HG02938 (cell line): ENCODE measurements at regions not wholly inside any gene's neighbourhood (a gene's known extent, or its start where the extent isn't known, plus 50 kb on each side); places are given as distances from the start of the nearest gene placed in this dataset.
"Not testable (repeated sequence)": the region's sequence is repeated elsewhere in the genome, so short reads cannot be mapped to it uniquely, and the experiment has no call there.

Experiments
- ATAC-seq: cut with Tn5 transposase; IDR thresholded peaks from one replicate; pipeline ENCODE4 v1.9.1; 2021; ENCODE audit warnings: mild to moderate bottlenecking, moderate library complexity; ENCODE audit not compliant: unreplicated experiment

DNA sequence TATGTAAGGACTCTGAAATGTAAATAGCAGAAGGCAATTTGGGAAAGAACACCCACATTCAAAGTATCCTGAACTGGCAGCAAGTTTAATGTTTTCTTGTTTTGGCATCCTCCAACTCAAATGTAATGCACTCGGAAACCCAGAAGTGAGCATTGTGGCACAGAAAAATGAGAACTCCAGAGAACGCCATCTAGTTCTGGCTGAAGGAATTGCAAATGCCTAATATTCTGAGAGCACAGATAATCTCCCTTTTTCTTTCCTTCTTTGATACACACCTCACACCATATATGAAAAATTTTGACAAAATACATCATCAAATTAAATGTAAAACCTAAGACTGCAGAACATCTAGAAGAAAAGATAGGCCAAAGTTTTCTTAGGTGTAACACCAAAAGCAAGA lies 52.1 kb downstream of the PWWP3B start:
- no peak for ATAC-seq

- ATAC-seq = no peak
Observed at GRCh38 chrX:106243376-106243775, 75.3 kb downstream of the PWWP3B start.

DNA sequence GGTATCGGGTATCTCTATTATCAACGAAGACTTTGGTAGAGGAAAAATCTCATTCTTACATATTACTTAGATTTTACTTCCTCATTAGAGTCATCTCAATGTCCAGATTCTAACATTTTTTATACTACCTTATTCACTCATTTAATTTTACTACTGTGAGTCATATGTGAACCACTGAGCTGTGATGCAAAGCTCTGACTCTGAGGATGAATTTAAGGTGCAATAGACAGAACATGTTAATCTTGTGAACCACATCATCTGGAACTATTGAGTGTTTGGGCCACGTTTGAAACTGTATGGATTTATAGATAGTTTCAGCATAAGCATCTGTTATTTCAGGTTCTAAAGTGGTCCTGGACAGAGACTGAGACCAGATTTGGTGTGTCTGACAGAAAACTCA lies 78.4 kb downstream of the PWWP3B start:
- ATAC-seq = no peak

GRCh38 chrX:106247162-106247561 lies 79.1 kb downstream of the PWWP3B start:
- ATAC-seq = no peak

DNA sequence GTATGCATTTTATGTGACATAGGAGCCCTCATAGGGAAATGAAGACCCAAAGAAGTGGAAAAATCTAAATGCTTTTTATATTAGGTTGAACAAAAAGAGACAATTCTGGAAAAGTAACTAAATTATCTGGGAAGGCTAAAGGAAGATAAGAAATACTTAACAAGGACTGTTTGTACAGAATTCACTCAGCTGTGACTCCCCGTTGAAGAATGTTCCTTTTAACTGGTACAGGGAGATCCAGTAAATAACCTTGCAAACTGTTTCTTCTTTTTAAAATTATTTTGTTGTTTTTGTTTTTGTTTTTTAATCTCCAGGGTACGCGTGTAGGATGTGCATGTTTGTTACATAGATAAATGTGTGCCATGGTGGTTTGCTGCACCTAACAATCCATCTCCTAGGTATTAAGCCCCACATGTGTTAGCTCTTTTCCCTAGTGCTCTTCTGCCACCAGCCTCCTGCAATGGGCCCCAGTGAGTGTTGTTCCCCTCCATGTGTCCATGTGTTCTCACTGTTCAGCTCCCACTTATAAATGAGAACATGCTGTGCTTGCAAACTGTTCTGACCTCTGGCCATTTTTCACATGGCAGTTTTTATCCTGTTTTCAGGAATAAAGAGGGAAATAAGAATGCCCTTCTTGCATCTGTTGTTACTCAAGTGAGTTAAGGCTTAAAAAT lies 81.7 kb downstream of the PWWP3B start:
- no peak for ATAC-seq

DNA sequence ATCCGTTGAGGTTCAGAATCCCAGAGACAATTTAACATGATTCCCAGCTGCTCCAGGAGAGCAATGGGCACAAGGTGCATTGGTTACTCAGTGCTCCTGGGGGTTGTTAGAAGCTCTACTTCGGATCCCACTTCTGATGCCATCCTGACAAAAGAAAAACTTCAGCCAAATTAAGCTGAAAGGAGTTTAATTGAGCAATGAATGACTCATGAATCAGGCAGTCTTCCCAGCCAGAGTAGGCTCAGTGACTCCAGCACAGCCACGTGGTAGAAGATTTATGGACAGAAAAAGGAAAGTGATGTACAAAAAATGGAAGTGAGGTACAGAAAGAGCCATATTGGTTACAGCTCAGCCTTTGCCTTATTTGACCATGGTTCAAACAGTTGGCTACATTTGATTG lies 95.7 kb downstream of the PWWP3B start:
- no peak for ATAC-seq

GRCh38 chrX:106273947-106274587 lies 106.0 kb downstream of the PWWP3B start:
- not testable (repeated sequence) for ATAC-seq

DNA sequence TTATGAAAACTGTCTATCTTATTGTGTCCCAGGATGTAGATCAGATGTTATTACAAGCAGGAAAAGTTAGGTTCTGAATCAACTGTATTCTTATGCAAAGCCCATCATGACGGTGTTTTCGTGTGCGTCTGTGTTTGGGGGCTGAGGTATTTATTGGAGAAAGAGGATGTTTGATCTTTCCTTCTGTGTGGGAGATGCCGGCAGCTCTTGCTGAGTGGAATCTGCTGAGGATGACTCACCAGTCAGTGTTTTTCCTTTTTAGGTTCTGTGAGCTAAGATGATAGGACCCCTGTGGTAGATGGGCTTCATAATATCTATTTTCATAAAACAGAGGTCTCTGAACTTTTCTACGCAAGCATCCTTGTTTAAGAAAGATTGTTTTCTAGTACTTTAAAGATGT lies 107.1 kb downstream of the PWWP3B start:
- not testable (repeated sequence) for ATAC-seq

GRCh38 chrX:106278951-106279350 lies 110.8 kb downstream of the PWWP3B start:
- no peak for ATAC-seq

DNA sequence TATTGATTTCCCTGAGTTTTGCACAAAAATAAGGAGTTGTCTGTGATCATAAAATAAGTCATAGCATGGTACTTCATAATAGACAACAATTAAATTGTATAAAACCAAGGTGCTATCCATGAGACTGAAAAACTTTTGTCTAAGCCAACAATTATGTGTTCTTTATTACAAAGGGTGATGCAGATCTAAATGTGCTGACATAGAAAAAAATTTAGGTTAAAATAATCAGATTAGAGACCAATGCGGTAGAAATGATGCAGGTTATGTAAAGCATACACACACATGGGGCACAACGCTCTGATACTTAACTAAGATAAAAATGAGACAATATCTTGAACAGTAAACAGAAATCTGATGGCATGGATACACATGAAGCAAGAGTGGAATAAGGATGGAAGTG lies 113.3 kb downstream of the PWWP3B start:
- ATAC-seq = no peak

GRCh38 chrX:106283841-106284240 lies 115.7 kb downstream of the PWWP3B start:
- ATAC-seq = no peak

- no peak for ATAC-seq
Observed at GRCh38 chrX:106284431-106285025, 116.4 kb downstream of the PWWP3B start.

DNA sequence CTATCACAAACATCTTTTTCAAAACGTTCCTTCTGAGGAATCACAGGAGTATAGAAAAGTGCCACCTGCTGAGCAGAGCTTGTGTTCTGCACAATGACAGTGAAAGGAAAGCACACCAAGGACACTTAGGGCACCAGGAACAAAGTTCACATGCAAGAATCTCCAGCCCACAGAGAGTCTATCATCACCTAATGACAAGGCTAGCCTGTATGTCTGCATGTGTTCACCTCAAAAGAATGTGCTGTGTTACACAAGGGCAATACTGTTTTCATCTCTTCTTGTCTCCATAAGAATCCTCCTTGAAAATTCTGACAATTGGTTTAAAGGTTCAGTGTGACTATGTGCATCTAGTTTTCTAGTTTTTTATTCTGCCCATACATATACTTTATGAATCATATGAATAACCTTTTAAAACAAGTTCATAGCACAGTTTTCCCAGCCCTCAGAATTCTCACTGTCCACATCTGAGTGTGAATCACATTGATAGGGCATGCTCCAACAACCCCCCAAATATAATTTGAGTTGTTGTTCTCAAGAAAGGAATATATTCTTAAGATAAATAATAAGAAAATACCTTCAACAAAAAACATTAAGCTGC lies 118.0 kb downstream of the PWWP3B start:
- no peak for ATAC-seq

GRCh38 chrX:106290778-106291177 lies 122.7 kb downstream of the PWWP3B start:
- ATAC-seq = not testable (repeated sequence)

DNA sequence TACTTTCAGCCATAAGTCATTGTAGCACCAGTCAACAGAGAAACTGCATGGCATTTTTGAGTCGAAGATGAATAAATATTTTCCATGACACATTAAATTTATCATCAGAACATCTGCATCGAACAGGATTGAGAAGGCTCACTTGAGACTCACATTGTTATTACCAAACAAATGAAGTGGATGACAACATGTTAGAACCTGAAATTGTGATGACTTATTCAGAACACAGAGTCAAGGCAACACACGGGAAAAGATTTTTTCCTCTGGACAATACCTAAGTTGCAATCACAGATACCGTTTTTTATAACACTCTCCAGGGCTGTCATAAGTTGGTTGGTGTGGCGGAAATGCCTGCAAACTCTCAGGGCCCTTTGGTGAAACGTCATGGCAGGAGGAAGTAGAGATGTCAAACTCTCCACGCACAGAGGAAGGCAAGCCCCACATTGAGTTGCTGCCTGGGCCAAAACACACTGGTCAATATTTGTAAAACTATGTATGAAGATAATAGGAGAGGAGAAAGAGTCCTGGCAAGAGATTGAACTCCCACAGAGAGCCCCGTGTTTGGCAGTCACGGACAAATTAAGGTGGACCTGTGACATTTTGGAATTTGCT lies 123.8 kb downstream of the PWWP3B start:
- ATAC-seq = not testable (repeated sequence)

GRCh38 chrX:106300239-106300638 lies 132.1 kb downstream of the PWWP3B start:
- ATAC-seq = no peak

DNA sequence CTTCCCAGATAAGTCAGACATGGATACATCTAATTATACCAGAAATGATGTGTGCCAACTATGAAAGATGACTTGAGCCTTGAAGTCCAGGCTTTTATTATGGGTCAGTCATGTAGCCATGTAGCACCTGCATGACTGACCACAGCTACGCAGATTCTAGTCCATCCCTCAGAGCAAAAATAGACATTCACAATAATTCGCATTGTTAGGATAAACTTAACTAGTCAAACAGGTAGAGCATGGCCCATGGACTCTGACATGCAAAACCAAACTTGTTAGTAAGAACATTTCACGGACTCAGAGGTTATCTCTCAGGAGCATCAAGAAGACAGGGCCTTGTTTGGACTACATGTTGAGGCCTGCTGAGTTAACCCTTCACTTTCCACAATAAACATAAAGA lies 132.6 kb downstream of the PWWP3B start:
- ATAC-seq = no peak

- ATAC-seq = no peak
Observed at GRCh38 chrX:106302304-106302703, 134.2 kb downstream of the PWWP3B start.

- no peak for ATAC-seq
Observed at GRCh38 chrX:106306391-106306947, 138.4 kb downstream of the PWWP3B start.

DNA sequence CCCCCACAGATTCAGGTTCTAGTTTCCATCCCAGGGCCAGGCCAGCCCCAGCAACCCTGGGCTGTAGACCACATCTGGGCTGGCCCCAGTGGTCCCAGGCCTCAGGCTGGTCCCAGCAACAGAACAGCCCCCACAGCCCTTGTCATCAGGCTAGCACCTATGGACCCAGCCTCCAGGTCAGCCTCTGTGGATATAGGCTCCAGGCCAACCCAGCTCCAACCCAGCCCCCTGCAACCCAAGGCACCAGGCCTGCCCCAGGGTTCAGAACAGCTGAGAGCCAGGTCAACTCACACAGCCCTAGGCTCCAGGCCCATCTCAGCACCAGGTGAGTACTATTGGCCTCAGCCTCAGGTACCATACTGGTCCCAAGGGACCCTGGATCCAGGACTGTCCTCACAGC lies 155.3 kb downstream of the PWWP3B start:
- ATAC-seq = no peak

DNA sequence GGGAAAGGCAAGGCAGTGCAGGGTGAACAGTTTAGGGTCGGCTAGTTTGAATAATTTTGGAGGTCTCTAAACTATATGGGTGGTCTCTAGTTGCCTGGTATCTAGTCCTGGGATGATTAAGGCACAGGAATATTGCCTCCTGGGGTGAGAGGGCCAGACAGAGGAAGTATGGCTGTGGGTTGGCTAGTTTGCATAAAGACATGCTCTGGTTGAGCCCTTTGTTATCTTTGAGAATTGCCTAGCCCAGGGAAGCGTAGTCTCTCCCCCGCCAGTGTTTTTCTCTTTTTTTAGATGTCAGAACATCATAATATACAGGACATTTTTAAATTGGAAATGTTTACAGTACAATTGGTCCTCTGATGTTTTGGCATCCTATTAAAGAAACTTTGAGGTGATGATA lies 163.5 kb downstream of the PWWP3B start:
- no peak for ATAC-seq
